COLO829 (cell line): ENCODE measurements at regions not wholly inside any gene's neighbourhood (a gene's known extent, or its start where the extent isn't known, plus 50 kb on each side); places are given as distances from the start of the nearest gene placed in this dataset.
A peak's percentile ranks its signal among the peaks of the same experiment; 100 is the strongest.

Experiments used
- DNase-seq: peaks from one replicate; pipeline ENCODE4 v3.0.0; 2012; ENCODE audit warnings: low spot score

DNA sequence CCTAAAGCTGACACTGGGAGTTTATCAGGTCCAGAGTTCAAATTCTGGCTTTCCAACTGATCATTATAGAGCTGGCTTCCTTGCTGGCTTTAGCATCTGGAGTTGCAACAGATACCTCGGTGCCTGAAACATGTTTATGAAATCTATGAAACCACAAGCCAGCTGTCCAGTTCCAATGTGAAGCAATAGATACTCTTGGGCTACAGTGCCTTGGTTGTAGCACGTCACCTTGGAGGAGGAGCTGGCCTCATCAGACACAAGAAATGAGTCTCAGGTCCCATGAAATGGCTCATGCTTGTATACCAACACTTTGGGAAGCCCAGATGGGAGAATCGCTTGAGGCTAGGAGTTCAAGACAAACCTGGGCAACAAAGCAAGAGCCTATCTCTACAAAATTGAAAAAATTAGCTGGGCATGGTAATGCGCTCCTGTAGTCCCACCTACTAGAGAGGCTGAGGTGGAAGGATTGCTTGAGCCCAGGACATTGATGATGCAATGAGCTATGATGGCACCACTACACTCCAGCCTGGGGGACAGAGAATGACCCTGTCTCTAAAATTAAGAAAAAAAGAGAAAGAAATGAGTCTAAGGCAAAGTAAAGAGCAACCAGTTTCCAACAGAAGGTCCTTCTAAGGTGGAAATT lies 132.5 kb upstream of the ZNF648 start:
- DNase-seq, result no peak

DNA sequence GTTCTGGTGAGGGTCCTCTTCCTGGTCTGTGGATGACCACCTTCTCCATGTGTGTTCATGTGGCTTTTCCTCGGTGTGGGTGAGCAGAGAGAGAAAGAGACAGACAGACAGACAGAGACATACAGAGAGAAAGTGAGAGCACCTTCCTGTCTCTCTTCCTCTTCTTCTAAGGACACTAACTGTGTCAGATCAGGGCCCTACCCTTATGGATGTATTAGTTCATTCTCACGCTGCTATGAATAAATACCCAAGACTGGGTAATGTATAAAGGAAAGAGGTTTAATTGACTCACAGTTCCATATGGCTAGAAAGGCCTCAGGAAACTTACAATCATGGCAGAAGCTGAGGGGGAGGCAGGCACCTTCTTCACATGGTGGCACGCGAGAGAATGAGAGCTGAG lies 131.5 kb upstream of the ZNF648 start:
- DNase-seq, result no peak

DNA sequence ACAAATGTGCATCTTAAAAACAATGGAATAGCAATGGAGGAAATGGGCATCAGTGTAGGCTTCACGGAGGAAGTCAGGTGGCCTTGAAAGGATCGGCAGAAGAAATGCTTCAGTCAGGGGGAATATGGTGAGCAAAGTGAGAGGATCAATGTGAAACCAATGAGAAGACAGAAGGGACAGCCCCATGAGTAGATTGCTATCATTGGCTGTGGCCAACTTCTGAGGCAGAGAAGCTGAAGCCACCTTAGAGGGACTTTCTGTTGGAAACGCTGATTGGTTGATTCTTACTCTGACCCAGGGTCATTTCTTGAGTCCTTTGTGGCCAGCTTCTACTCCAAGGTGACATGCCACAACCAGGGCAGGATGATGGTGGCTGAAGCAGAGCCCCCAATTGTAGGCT lies 130.7 kb upstream of the ZNF648 start:
- no peak for DNase-seq

DNA sequence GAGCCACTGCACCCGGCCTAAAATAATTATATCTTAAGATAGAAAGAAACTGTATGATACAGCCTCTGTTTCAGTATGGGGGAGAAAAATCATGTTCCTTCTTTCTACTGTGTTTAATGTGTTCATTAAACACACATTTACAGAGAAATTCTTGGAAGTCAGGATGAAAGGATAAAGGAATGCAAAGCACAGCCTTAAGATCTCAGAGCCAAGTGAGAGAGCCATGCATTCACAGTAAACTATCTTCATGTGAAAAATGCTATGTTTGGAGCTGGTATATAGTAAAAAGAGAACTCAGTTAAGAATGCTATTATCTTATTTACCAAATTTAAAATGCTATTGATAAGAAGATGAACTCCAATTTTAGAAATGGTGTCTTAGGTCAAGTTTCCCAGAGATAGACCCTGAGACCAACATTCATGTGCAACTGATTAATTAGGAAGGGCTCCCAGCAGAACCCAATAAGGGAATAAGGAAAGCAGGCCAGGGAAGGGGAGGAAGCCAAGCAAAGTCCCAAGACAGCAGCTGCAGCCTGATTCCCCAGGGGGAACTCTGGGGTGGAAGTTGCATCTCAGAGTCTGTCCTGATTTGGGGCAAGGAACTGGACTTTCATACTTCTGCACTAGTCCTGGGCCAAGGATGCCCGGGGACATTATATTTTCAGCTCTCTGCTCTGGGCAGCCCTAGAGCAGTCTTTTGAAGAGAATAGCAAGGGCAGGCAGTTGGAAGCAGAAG lies 130.0 kb upstream of the ZNF648 start:
- no peak for DNase-seq

DNA sequence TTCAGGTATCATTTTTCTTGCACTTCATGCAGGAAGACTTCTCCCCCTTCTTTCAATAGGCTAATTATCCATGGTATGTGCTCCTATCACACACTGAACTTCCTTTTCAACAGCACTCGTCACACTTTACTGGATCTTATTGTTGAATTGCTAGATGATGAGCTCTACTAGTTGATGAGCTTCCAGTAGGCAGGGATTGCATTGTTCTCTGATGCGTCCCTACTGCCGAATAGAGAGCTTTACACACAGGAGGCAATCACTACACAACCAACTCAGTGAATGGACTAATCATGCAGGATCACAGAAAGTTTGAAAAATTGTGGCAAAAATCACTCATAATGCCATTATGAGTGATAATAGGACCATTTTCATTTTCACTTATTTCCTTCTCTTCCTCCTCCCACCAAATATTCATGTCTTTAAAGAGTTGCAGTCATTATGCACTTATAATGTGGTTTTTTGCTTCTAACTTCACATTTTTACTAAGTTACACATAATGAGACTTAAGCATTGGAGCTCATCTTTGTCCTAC lies 128.1 kb upstream of the ZNF648 start:
- DNase-seq, result no peak

DNA sequence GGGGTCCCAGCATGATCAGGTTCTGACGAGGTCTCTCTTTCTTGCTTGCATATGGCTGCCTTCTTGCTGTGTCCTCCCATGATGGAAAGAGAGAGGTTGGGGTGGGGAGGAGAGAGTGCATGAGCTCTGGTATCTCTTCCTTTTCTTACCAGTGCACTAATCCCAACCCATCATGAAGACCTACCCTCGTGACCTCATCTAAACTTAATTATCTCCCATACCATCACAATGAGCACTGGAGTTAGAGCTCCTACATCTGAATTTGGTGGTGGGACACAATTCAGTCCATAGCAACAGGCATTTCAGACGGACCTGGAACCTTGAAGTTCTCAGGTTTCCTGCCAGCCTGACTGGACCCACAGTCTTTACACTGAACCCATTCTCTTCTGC lies 125.2 kb upstream of the ZNF648 start:
- no peak for DNase-seq

DNA sequence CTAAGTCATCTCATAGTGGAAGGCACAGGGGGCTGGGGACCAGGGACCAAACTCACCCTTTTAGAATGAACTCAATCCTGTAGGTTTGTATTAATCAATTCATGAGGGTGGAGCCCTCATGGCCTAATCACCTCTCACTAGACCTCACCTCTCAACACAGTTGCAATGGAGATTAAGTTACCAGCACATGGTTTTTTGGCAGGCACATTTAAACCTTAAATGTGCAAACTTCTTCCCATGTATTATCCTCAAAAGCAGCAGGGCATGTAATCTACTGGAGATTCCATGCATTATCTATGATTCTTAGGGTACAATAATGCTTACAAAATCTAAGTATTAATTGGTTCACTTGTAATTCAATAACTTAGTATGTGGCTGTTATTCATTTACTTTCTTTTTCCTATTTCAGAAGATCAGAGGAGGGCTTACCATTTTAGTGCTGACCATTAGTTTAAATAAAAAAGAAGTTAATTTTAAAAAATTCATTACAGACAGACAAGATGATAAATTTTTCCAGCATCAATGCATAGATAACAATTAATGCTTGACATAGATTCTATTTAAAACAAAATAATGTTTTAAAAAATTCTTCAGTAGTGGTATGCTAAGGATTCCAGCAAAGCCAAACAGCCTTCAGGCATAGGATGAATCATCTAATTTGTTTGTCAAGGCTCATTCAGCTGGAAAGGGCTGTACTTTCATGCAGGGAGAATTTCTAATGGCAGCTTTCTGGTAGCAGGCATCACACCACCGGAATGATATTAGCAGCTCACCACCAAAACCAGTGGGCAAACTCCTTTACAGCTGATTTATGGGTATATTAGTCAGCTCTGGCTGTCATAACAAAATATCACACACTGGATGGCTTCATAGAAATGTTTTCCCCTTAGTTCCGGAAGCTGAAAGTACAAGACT lies 124.6 kb upstream of the ZNF648 start:
- DNase-seq, result peak; percentile 97

DNA sequence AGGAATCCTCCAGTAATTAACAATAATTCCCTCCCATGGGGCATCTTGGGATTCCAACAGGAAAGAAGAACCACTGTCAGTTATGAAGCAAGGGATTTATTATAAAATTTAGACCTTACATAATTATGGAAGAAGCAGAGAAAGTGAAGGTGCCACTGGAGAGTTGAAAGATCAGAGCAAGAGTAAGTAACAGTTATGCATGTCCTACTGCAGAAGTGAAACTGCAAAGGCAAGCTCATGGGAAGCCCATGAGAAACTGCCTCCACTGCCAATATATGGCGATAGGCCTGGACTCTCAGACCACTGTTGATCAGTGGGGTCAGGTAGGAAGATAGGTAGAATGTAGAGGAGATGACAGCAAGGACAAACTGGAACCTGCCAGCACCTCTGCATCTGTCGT lies 123.6 kb upstream of the ZNF648 start:
- no peak for DNase-seq

DNA sequence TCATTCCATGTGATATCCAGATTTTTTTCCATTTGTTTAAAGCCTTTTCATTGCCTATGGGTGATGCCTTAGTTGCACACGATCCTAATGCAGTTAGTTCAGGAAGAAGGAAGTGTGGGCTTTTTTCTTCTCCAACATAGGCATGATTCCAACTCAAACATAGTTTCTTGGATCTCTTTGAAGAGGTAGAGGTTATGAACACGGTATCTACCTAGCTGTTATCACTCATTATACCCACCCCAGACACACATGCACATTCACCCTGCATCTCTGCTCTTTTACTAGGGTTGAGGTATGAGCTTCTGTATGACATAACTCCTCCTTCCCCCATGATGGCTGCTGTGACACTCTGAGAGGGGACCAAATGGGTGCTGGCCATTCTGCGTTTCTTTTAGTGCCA lies 122.1 kb upstream of the ZNF648 start:
- no peak for DNase-seq

DNA sequence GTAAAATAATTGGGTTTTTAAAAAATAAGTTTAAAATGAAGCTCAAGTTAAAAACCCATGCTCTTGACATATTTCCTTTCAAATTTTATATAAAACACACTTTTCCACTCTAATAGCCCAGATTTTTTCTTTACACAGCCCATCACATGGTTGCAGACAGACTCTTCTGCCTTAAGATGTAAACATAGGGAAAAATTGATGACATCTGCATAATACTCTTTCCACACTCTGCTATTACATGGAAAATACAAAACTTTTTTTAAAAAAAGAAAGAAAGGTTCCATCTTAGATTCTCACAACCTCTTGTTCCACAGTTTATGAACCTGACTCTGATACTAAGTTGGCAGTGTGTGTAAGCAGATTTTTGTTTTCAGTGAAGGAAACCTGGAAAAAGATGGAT lies 120.8 kb upstream of the ZNF648 start:
- DNase-seq, result no peak

DNA sequence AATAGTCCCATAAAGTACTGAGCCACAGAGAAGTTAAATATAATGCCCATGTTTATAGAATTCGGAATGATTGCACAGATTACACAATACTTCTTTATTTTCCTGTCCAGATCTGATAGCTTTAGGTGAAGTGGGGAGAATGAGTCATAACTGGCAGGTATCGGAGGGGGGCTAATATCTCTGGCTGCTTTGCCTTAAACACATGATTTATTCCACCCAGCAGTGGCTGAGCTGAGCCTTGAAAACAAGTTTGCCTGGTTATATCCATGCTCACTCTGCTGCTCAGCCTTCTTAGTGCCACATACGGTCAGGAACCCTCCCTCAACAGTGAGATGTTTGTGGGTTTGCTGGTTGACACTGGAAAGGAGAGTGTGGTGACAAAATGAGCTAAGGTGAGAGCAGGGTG lies 119.7 kb upstream of the ZNF648 start:
- no peak for DNase-seq

DNA sequence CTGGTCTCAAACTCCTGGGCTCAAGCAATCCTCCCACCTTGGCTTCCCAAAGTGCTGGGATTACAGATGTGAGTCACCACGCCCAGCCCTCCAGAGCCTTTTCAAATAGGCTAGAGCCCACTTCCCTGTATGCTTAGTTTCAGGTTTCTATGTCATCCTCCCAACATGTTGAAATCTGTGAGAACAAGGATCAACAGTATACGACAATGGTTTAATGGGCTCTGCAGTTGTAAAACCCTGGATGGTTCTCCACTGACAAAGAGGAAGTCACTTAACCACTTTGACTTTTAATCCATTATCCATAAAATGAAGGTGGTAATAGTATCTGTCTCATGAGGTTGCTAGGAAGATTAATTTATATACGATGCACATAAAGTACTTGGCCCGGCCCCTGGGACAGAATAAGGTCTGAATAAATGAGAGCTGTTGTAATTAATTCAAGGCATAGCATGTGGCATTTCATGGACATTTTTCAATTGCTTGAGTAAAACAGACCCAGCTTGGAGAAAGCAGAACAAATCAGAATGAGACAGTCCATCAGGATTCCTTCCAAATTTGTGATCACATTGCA lies 113.9 kb upstream of the ZNF648 start:
- DNase-seq, result no peak

DNA sequence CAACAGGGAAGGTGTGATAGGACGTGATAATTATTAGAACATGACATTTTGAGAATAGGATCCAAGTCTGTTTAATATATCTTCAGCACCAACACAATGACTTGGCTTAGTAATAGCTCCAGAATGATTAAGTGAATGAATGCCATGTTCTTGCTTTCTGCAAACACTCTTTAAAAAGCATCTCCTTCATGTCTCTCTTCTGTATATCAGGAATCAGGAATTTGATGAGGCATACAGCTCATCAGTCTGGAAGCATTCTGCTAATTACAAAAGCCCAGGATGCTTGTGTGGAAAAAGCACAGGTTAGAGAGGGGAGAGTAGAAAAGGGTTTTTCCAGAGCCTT lies 113.0 kb upstream of the ZNF648 start:
- DNase-seq, result no peak

DNA sequence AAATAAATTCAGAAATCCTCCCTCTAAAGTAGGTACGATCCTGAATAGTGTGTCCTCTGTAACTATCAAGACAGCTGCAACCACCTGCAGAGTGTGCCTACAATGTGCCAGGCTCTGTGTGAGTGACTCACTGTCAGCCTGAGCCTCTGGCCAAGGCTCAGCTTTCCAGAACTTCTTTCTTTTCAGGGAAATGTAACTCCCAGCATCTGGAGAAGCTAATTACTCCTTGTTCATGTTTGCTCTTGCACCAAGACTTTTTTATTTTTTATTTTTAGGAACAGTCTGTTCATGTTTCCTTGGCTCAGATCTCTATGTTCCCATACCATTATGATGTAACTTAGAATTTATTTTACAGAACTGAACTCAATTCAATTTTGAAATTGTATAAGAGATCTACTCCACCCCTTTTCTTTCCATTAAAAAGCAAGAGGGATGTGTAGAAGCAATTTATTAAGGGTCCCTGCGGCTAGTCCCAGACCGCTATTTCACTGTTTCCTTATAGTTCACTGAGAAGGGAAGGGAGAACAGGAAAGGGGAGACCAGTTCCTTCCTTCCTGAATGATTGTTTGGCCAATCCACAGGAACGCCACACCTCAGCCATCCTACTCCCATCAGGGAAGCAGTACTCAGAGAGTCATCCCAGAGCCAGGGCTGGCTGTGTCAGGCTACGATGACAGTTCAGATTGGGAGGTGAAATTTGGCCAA lies 112.4 kb upstream of the ZNF648 start:
- no peak for DNase-seq

DNA sequence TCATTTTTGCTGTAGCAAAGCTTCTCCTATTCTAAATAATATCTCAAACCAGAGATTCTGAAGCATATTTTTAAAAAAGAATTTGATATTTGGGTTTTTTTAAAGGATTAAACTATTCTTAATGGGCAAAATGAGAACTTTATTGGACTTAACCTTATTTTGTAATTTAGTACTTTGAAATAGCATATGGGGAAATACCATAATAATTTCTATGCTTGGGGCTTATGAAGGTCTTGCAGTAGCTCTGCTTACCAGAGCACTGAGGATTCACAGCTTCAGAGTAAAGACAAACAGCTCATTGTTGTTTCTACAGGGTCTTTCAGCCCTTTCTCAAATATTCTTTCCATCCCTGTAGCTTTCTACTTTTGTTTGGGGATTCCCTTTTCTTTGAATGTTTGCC lies 111.2 kb upstream of the ZNF648 start:
- DNase-seq, result no peak

DNA sequence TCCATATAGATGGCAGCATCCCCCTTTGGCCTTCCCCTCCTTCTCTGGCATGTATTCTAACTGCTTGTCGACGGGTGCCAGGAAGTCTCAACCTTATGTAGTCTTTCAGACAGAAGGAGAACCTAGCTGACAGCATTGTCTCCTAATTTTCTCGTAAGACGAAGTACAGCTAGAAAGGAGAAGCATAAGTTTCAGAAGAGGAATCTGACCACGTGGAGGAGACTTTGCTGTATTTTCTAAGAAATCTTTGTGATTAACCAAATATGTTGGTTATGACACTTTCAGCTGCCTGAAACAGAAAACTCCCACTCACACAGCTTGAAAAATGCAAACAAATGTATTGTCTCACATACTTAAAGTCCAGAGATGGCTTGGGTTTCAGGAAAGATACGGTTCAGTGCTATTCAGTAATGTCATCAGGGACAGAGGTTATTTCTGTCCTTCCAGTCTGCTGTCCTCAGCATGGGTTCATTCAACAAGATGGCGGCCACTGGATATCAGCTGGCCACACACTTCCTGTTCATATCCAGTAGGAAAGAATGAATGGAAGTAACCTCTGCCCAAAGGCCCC lies 109.5 kb upstream of the ZNF648 start:
- DNase-seq, result no peak

DNA sequence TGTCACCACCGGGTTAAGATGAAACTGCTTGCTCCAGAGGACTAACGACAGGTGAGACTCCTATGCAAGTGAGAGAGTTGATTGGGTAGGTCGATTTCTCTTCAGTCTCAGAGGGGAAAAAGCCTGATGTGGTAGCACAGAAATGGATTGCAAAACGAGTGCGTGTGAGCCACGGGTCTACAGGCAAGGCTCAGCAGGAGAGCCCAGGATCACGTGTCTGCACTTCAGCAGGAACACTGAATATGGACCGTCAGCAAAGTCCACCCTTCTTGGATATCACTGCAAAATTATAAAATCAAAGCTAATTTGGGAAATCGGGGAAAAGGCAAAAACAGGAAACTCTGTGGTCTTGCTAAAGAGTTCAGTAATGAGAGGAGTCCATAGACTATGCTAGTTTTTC lies 107.7 kb upstream of the ZNF648 start:
- no peak for DNase-seq

DNA sequence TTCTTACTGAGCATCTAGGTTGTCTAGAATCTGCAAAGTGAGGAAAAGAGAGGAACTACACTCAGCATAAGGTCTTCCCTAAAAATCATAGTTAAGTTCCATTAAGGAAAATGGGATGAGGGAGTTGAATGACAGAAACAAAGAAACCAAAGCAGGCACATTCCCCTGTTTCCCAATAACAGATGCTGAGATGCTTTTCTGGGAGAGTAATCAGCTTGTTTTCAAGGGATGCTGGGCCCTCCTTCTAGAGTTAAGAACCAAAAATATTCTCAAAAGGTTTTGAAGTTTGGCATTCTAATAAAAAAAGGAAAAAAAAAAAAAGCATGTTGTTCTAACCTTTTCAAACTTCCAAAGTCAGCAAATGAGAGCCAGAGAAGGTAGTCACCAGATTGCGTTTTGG lies 105.2 kb upstream of the ZNF648 start:
- DNase-seq, result no peak

DNA sequence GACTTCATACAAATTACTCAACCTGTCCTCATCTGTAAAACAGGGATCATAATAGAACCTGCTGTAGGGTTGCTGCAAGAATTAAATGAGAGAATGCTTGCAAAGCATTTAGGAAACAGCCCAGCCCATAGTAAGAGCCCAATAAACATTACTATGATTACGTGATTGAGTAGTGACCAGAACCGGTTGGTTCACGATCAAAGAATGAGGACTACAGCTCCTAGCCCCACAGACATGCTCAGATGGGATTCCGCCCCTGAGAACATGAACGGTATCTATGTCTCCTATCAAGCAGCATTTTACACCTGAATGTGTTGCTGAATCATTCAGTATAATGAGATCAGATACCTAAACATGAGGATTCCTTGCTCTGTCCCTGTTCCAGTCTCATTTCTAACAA lies 104.8 kb upstream of the ZNF648 start:
- no peak for DNase-seq

DNA sequence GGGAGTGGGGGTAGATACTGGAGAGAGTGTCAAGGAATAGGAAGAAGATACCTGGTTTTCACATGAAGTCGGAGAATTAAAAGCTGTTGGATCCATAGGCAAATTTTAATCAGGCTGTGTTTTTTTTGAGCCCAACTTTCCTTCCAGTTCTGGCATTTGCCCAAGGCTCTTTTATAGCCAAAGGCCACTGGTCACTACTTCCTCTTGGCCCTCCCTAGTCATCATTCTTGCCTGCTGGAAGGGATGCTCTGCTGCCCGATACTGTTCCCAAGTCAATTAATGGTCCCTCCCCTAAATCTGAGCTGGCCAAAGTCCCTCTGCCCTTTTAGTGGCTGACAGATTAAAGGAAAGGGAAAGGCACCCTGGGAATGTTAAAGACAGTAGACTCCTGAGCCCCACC lies 102.8 kb upstream of the ZNF648 start:
- DNase-seq, result no peak

DNA sequence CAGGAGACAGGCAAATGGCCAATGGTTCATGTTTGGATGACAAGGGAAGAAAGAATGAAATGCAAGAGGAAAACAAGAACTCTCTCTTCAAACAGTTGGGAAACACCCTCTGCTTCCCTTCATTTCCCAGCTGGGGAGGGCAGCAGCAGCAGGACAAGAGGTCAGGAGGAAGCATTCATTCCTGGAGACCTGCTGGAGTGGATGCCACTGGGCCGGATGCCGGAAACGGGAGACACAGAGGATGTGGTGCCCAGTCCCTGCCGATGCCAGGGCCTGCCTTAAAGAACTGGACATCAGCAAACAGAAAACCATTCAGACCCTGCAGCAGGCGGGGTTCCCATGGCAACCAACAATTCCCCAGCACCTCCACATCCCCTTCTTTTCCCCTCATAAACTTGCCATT lies 102.3 kb upstream of the ZNF648 start:
- no peak for DNase-seq

DNA sequence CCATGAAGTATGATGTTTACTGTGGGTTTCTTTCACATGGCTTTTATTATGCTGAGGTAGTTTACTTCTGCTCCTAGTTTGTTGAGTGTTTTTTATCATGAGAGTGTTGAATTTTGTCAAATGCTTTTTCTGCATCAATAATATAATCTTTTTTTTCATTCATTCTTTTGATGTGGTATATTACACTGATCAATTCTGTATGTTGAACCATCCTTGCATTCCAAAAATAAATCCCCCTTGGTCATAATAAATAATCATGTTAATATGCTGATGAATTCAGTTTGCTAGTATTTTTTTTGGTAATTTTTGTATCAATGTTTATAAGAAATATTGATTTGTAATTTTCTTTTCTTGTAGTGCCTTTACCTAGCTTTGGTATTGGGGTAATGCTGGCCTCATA lies 97.9 kb upstream of the ZNF648 start:
- no peak for DNase-seq
